Spleen (tissue), 11 donors: ENCODE measurements at regions not wholly inside any gene's neighbourhood (a gene's known extent, or its start where the extent isn't known, plus 50 kb on each side); places are given as distances from the start of the nearest gene placed in this dataset.

Experiments used
- DNase-seq: peaks from one replicate; pipeline ENCODE4 v3.0.0-alpha.2; 2020
- H3K27ac ChIP-seq, 8 donors: fragments of 200-600 bp; sonication (generic) in 7 of 8; 1 replicate in 4 of 8; 2 replicates in 4 of 8; pipeline versions ENCODE4 v1.5.0 to v1.8.0; 2016 to 2021; ENCODE audit warnings: inconsistent platforms in 4 of 8, mild to moderate bottlenecking in 4 of 8, moderate library complexity in 1 of 8
- H3K27me3 ChIP-seq, 7 donors: fragments of 200-600 bp; sonication (generic) in 6 of 7; replicated peaks in 1 of 7; 1 replicate in 4 of 7; 2 replicates in 3 of 7; pipeline versions ENCODE4 v1.5.0 to v1.8.0; 2016 to 2021; ENCODE audit warnings: inconsistent platforms in 3 of 7, mild to moderate bottlenecking in 1 of 7
- H3K36me3 ChIP-seq, 6 donors: fragments of 200-600 bp; sonication (generic) in 5 of 6; 1 replicate in 4 of 6; 2 replicates in 2 of 6; pipeline versions ENCODE4 v1.5.0 to v1.8.0; 2016 to 2021; ENCODE audit warnings: inconsistent platforms in 2 of 6
- H3K4me1 ChIP-seq, 6 donors: fragments of 200-600 bp; sonication (generic) in 5 of 6; 1 replicate in 3 of 6; 2 replicates in 3 of 6; pipeline versions ENCODE4 v1.5.0 to v1.8.0; 2016 to 2021; ENCODE audit warnings: inconsistent platforms in 3 of 6
- H3K4me3 ChIP-seq, 8 donors: fragments of 200-600 bp; sonication (generic) in 7 of 8; 1 replicate in 4 of 8; 2 replicates in 4 of 8; pipeline versions ENCODE4 v1.5.0 to v1.8.0; 2016 to 2021; ENCODE audit warnings: inconsistent platforms in 4 of 8, mild to moderate bottlenecking in 4 of 8, moderate library complexity in 2 of 8
- H3K9me3 ChIP-seq, 8 donors: fragments of 200-600 bp; sonication (generic) in 7 of 8; 1 replicate in 4 of 8; 2 replicates in 4 of 8; pipeline versions ENCODE4 v1.5.0 to v1.8.0; 2016 to 2021; ENCODE audit warnings: inconsistent platforms in 4 of 8
- CTCF ChIP-seq, 11 experiments: fragments of 200-600 bp in 7 of 11; fragments of 450-650 bp in 4 of 11; sonication (generic) in 4 of 11; IDR thresholded peaks in 8 of 11; conservative IDR thresholded peaks in 3 of 11; 1 replicate in 7 of 11; 2 replicates in 4 of 11; pipeline versions ENCODE4 v1.4.0 to v1.8.0; 2016 to 2021; ENCODE audit warnings: antibody characterized with exemption in 11 of 11, inconsistent platforms in 4 of 11, mild to moderate bottlenecking in 1 of 11
- POLR2A ChIP-seq, 3 donors: fragments of 450-650 bp; IDR thresholded peaks; one replicate each; pipeline ENCODE4 v1.5.1; 2017; ENCODE audit warnings: antibody characterized with exemption in 3 of 3, mild to moderate bottlenecking in 1 of 3
- POLR2AphosphoS5 ChIP-seq, 3 donors: sonication (generic); formaldehyde crosslinking; IDR thresholded peaks; one replicate each; pipeline ENCODE4 v1.5.1; 2017; ENCODE audit warnings: antibody characterized with exemption in 3 of 3
- WGBS, 5 donors: extraction: QIAGEN DNeasy Blood & Tissue Kit in 3 of 5; methylation state at CpG; one replicate each; pipeline versions ENCODE4 v1.1.5 to v1.1.7; 2013 to 2018; 5-methylcytosine and 5-hydroxymethylcytosine counted together
- intact Hi-C: fragments of 100-400 bp; cut with DNase I; formaldehyde crosslinking; loops from one replicate; pipeline ENCODE4 v1.15.0; 2023; ENCODE audit warnings: low total_unique reads
- donor health status: healthy with polysubstance abuse.
- donor health status: DM: no; HTN: no; CAD: no; lungs with moderate emphysema.
- donor health status: DM: no; HTN: no; CAD: no.
- donor health status: Bipolar disorder and iron deficiency.
- donor health status: healthy.
- donor health status: DM: no; HTN: no; CAD: no.
- donor health status: DM: yes; HTN: yes; CAD: no.

DNA sequence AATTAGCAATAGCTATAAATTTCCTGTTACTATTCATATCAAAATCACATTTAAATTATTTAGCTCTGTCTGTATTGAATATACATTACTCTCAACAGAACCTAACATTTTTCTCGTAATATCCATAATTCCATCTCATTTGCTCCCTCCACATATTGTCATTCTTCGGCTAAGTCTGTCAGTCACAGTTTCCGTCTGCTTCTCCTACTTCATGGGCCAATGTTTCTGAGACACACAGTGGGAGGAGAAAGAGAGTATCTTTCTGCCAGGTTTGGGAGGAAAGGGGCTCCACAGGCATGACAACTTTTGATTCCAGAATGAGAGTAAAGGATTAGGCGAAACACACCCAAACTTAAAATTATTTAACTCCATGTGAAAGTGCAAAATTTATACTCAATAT, 273.1 kb upstream of the SMIM21 start:
- intact Hi-C loops, result no loop called here
- Histone ChIP-seq H3K27me3 (no peaks in the 10 kb centered on the region), H3K4me3 (no peak overlapping the region), H3K36me3 (no peaks in the 10 kb centered on the region), H3K27ac (no peak overlapping the region), H3K9me3 (peaks cover 0 to 12% (median under 1%) of the 10 kb centered on the region in 8 donors), H3K4me1 (no peaks in the 10 kb centered on the region)
- WGBS, 5 donors, result 92 to 93% (median 93%) methylated on average over 4 of the region's 4 CpGs
- no peak for DNase-seq
- no peak for TF ChIP-seq CTCF (IDR thresholded peaks at IDR 0.05 in 8 of 11, conservative IDR thresholded peaks at IDR 0.05 in 3 of 11)
- no peak for TF ChIP-seq POLR2A (IDR thresholded peaks at IDR 0.05)
- TF ChIP-seq POLR2AphosphoS5 (IDR thresholded peaks at IDR 0.05), result no peak

- intact Hi-C loops, result no loop called here
- Histone ChIP-seq H3K4me3 (no peak overlapping the region), H3K27me3 (no peaks in the 10 kb centered on the region), H3K9me3 (peaks cover 0 to 12% (median under 1%) of the 10 kb centered on the region in 8 donors), H3K4me1 (no peaks in the 10 kb centered on the region), H3K27ac (no peak overlapping the region), H3K36me3 (no peaks in the 10 kb centered on the region)
- WGBS, 5 donors, result 81 to 87% (median 86%) methylated on average over 7 of the region's 7 CpGs
- DNase-seq, result no peak
- TF ChIP-seq POLR2A (IDR thresholded peaks at IDR 0.05), result no peak
- no peak for TF ChIP-seq CTCF (IDR thresholded peaks at IDR 0.05 in 8 of 11, conservative IDR thresholded peaks at IDR 0.05 in 3 of 11)
- no peak for TF ChIP-seq POLR2AphosphoS5 (IDR thresholded peaks at IDR 0.05)
Observed at GRCh38 chr18:75698861-75699260, 271.4 kb upstream of the SMIM21 start.

GRCh38 chr18:75697493-75697892, 270.0 kb upstream of the SMIM21 start:
- WGBS, 5 donors, result 68 to 78% (median 75%) methylated on average over 4 of the region's 4 CpGs
- Histone ChIP-seq H3K27ac (no peak overlapping the region), H3K9me3 (peaks cover 0 to 3% (median 0%) of the 10 kb centered on the region in 8 donors), H3K4me3 (no peak overlapping the region), H3K36me3 (no peaks in the 10 kb centered on the region), H3K27me3 (no peaks in the 10 kb centered on the region), H3K4me1 (no peaks in the 10 kb centered on the region)
- no peak for DNase-seq
- intact Hi-C loops, result no loop called here
- TF ChIP-seq POLR2AphosphoS5 (IDR thresholded peaks at IDR 0.05), result no peak
- TF ChIP-seq CTCF (IDR thresholded peaks at IDR 0.05 in 8 of 11, conservative IDR thresholded peaks at IDR 0.05 in 3 of 11), result no peak
- TF ChIP-seq POLR2A (IDR thresholded peaks at IDR 0.05), result no peak

DNA sequence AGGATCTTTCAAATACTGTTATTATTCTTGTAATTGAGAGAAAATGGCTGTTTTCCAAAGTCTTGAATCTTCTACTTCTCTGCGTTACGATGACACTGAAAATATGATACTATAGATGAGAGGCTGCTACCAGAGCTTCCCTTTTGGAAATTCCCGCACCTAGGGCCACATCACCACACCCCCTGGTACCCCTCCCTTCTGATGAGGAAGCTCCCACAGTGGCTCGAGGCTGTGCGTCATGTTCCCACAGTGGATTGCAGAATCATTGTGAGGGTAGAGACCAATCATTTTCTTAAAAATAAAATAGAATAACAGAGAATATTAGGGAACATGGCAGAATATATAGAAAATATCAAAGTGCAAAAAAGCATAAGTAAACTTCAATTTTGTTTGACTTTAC, 268.9 kb upstream of the SMIM21 start:
- Histone ChIP-seq H3K27me3 (no peaks in the 10 kb centered on the region), H3K27ac (no peak overlapping the region), H3K4me3 (no peak overlapping the region), H3K36me3 (no peaks in the 10 kb centered on the region), H3K9me3 (no peaks in the 10 kb centered on the region), H3K4me1 (no peaks in the 10 kb centered on the region)
- 73 to 84% (median 76%) methylated on average over 5 of the region's 5 CpGs for WGBS, 5 donors
- DNase-seq, result no peak
- intact Hi-C loops, result no loop called here
- no peak for TF ChIP-seq CTCF (IDR thresholded peaks at IDR 0.05 in 8 of 11, conservative IDR thresholded peaks at IDR 0.05 in 3 of 11)
- TF ChIP-seq POLR2AphosphoS5 (IDR thresholded peaks at IDR 0.05), result no peak
- TF ChIP-seq POLR2A (IDR thresholded peaks at IDR 0.05), result no peak
